Activated CD8-positive, alpha-beta T cell treated with anti-CD3 and anti-CD28 coated beads for 36 hours (primary cell): ENCODE measurements at regions not wholly inside any gene's neighbourhood (a gene's known extent, or its start where the extent isn't known, plus 50 kb on each side); places are given as distances from the start of the nearest gene placed in this dataset.

Experiments
- ATAC-seq: fragments of 200-7000 bp; cut with Tn5 transposase; one replicate; pipeline ENCODE4 v1.10.0; 2021; ENCODE audit warnings: mild to moderate bottlenecking, moderate library complexity
- CTCF ChIA-PET: fragments of 350-600 bp; sonication (Branson Sonifier 250); formaldehyde crosslinking; loops from one replicate; lab custom pipeline; 2021; ENCODE audit warnings: antibody characterized with exemption; lab: Charles Lee
- POLR2A ChIA-PET: fragments of 350-600 bp; sonication (Branson Sonifier 250); formaldehyde crosslinking; loops from one replicate; lab custom pipeline; 2021; ENCODE audit warnings: antibody characterized with exemption; lab: Charles Lee
- DNase-seq: peaks from one replicate; pipeline ENCODE4 v3.0.0-alpha.2; 2020
- H3K27ac Mint-ChIP-seq: one replicate; pipeline ENCODE4 v1.8.0; 2021; ENCODE audit warnings: mild to moderate bottlenecking, mixed read lengths
- H3K27me3 Mint-ChIP-seq: one replicate; pipeline ENCODE4 v1.8.0; 2021; ENCODE audit warnings: mixed read lengths
- H3K36me3 Mint-ChIP-seq: one replicate; pipeline ENCODE4 v1.8.0; 2021; ENCODE audit warnings: low read depth, mixed read lengths
- H3K4me1 Mint-ChIP-seq: one replicate; pipeline ENCODE4 v1.8.0; 2021; ENCODE audit warnings: low read depth, mixed read lengths
- H3K4me3 Mint-ChIP-seq: one replicate; pipeline ENCODE4 v1.8.0; 2021; ENCODE audit warnings: mild to moderate bottlenecking, moderate library complexity, mixed read lengths
- H3K9me3 Mint-ChIP-seq: one replicate; pipeline ENCODE4 v1.8.0; 2021; ENCODE audit warnings: mixed read lengths
- CTCF ChIP-seq: fragments of 200-600 bp; IDR thresholded peaks from one replicate; pipeline ENCODE4 v1.8.0; 2022; ENCODE audit warnings: antibody characterized with exemption, mild to moderate bottlenecking
- intact Hi-C: fragments of 100-400 bp; cut with micrococcal nuclease; formaldehyde crosslinking; loops from one replicate; pipeline ENCODE4 v1.10.0; 2022

- ChIA-PET CTCF (no interaction called here), POLR2A (no interaction called here)
- DNase-seq = no peak
- H3K9me3 Mint-ChIP-seq = peaks cover 4% of the 10 kb centered on the region
- no peak overlapping the region for H3K27ac Mint-ChIP-seq
- H3K36me3 Mint-ChIP-seq = no peaks in the 10 kb centered on the region
- no peak for TF ChIP-seq CTCF
- no peak overlapping the region for H3K4me3 Mint-ChIP-seq
- no peaks in the 10 kb centered on the region for H3K4me1 Mint-ChIP-seq
- intact Hi-C loops = loop anchor here (10.0 kb wide), 1 partner anchor 61 kb away; no protein-coding TSS in a partner anchor
- H3K27me3 Mint-ChIP-seq = peaks cover 6% of the 10 kb centered on the region
- ATAC-seq = no peak
Measured at GRCh38 chr21:41095983-41096382, 72.0 kb upstream of the BACE2 start.

GRCh38 chr21:41098076-41098475, 69.9 kb upstream of the BACE2 start:
- CTCF ChIA-PET = no interaction called here
- H3K27ac Mint-ChIP-seq = no peak overlapping the region
- H3K4me1 Mint-ChIP-seq = no peaks in the 10 kb centered on the region
- peaks cover 4% of the 10 kb centered on the region for H3K9me3 Mint-ChIP-seq
- no peak for TF ChIP-seq CTCF
- no peaks in the 10 kb centered on the region for H3K36me3 Mint-ChIP-seq
- intact Hi-C loops = loop anchor here (10.0 kb wide), 1 partner anchor 63 kb away; no protein-coding TSS in a partner anchor
- H3K27me3 Mint-ChIP-seq = peaks cover 8% of the 10 kb centered on the region
- DNase-seq (no peak), ATAC-seq (no peak)
- POLR2A ChIA-PET = no interaction called here
- H3K4me3 Mint-ChIP-seq = no peak overlapping the region

- H3K27ac Mint-ChIP-seq = no peak overlapping the region
- H3K27me3 Mint-ChIP-seq = peaks cover 8% of the 10 kb centered on the region
- peaks cover 4% of the 10 kb centered on the region for H3K9me3 Mint-ChIP-seq
- no peak for ATAC-seq
- intact Hi-C loops = loop anchor here (10.0 kb wide), 1 partner anchor 64 kb away; no protein-coding TSS in a partner anchor
- ChIA-PET POLR2A (no interaction called here), CTCF (interaction anchor here (0.7 kb wide), 1 partner anchor 24 kb away, joined by 3 read pairs; no protein-coding TSS in a partner anchor)
- no peaks in the 10 kb centered on the region for H3K36me3 Mint-ChIP-seq
- no peaks in the 10 kb centered on the region for H3K4me1 Mint-ChIP-seq
- H3K4me3 Mint-ChIP-seq = no peak overlapping the region
- TF ChIP-seq CTCF = no peak
- DNase-seq = no peak
Measured at GRCh38 chr21:41098481-41099042, 69.4 kb upstream of the BACE2 start.

- DNase-seq (no peak), ATAC-seq (no peak)
- Mint-ChIP-seq H3K27me3 (peaks cover 13% of the 10 kb centered on the region), H3K27ac (no peak overlapping the region), H3K4me3 (no peak overlapping the region), H3K36me3 (no peaks in the 10 kb centered on the region), H3K4me1 (no peaks in the 10 kb centered on the region), H3K9me3 (peaks cover 4% of the 10 kb centered on the region)
- TF ChIP-seq CTCF = no peak
- ChIA-PET POLR2A (no interaction called here), CTCF (no interaction called here)
- intact Hi-C loops = no loop called here
Measured at GRCh38 chr21:41100826-41101550, 67.0 kb upstream of the BACE2 start.

- Mint-ChIP-seq H3K4me3 (no peak overlapping the region), H3K36me3 (no peaks in the 10 kb centered on the region), H3K4me1 (no peaks in the 10 kb centered on the region), H3K27ac (no peak overlapping the region), H3K9me3 (peaks cover 4% of the 10 kb centered on the region), H3K27me3 (peaks cover 13% of the 10 kb centered on the region)
- ChIA-PET POLR2A (no interaction called here), CTCF (no interaction called here)
- no peak for ATAC-seq
- intact Hi-C loops = no loop called here
- TF ChIP-seq CTCF = no peak
- DNase-seq = no peak
Measured at GRCh38 chr21:41102281-41102680, 65.7 kb upstream of the BACE2 start.
